ENCODE measurements at regions not wholly inside any gene's neighbourhood (a gene's known extent, or its start where the extent isn't known, plus 50 kb on each side); places are given as distances from the start of the nearest gene placed in this dataset.

DNA sequence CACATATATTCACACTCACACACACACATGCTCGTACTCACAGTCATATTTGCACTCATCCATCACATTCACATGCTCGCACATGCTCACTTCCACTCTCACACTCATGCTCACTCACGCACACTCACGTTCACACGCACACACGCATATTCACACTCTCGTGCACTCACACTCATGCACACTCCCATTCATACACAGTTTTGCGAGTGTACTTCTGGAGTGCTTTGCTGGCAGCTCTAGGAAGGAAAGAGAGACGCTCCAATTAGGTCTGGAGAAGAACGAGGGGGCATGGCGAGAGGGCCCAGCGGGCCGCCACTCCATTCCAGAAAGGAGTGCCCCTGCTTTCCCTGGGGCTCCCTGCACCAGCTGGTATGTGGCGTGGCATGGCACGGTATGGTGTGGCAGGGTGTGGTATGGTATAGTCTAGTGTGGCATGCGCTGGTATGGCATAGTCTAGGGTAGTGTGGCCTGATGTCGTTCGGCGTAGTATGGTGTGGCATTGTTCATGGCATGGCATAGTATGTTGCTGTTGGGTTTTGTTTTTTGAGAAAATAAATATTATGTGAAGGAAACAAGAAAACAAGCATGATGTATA, 216.8 kb upstream of the CDYL start:
- no peak for DNase-seq (ENCODE audit: low read depth)

DNA sequence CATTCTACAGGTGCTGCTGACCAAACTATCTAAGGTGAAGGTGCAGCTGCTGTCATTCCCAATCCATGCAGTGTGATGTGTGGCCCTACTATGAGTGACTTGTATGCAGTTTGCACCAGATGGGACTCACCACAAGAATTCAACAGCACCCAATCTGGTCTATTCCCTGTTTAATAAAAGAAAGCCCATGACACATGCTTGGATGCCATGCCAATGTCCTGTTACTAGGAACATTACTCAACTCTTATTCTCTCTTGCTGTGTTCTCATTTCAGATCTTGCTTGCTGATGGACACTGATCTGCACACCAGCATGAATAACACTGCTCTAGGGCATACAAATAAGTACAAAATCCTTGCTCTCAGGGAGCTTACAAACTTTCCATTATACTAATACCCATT, 221.6 kb upstream of the CDYL start:
- no peak for DNase-seq (ENCODE audit: low read depth)

DNA sequence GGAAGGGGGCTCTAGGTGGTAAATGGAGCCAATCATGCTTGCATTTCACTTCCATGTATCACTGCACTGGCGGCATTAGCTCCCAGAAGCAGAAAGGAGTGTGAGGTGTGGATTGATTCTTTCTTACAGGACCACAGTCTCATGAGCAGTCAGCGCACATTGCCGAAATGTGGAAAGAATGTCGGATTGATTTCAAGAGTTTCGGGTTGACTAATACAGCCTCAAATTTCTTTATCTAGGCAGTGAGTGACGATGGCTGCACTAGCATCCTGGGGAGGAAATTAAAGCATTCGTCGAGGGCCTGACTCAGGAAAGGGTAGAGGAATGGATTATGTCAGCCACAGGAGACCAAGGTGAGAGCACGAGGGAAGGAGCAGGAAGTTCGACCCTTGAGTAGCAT, 222.8 kb upstream of the CDYL start:
- no peak for DNase-seq (ENCODE audit: low read depth)

DNA sequence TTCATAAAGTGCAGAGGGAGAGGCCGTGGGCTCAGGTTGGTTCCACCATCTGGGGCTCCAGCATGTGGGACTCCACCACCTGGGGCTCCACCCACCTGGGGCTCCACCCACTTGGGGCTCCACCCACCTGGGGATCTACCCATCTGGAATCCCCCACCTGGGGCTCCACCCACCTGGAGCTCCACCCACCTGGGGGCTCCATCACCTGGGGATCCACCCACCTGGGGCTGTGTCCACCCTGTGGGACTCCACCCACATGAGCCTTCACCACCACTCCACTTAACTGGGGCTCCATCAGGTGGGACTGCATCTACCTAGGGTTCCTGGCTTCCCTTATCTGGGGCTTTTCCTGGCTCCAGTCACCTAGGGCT, 226.0 kb upstream of the CDYL start:
- no peak for DNase-seq (ENCODE audit: low read depth)

DNA sequence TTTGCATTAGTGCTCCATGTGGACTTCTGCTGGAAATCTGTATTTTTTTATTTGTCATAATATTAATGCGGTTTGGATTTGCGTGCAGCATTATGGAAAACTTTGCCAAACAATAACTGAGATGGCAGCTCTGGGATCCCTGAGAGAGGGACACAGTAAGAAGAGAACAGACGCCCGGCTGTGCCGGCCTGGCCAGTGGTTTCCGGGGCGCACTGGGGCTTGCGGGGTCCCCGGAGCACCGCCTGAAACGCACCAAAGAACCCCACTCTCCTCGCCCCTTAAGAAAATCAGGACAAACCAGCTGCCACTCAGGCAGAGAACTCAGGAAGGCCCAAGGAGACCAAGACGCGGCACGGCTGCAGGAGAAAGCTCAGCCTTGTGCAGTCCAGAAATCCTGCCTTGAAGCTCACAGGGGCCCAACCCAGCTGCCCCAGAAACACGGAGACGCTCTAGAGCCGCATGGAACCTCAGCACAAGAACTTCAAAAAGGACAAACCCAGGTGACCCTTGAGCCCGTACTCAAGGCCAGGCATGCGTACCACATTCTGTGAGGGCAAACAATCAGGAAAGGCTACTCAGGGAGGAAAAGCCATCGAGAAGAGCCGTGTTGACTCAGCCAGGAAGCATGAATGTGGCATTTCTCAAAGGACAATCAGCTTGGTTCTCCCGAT, 226.5 kb upstream of the CDYL start:
- no peak for DNase-seq (ENCODE audit: low read depth)

DNA sequence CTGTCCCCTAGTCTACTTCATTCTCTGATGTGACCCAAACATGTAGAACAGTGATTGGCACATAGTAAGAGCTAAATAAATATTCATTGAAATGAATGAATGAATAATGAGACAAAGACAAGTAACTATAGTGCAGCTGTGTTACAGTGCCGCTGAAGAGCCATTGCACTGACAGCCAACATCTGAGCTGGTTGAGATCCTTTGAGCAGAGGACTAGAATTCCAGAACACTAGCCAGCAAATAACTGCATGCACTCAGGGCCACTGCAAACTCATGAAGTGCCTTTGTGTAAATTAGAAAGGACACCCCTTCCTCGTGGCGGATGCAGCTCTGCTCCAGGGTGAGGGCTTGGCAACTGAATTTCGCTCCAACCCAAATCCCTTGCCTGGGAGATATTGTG, 230.3 kb upstream of the CDYL start:
- no peak for DNase-seq (ENCODE audit: low read depth)

DNA sequence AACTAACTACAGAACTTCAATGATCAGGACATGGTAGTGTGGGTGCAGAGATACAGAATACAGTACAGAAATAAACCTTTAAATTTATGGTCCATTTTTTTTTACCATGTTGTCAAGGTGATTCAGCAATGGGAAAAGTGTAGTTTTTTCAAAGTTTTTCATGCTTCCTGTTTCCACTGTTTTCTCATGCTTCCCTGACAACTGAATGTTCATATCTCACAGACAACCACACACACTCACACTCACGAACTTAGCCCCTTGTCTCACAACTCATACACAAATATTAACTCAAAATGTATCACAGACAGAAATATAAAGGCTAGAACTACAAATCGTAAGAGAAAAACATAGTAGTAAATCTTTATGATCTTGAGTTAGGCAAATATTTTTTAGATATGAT, 232.6 kb upstream of the CDYL start:
- DNase-seq (ENCODE audit: low read depth), result no peak

DNA sequence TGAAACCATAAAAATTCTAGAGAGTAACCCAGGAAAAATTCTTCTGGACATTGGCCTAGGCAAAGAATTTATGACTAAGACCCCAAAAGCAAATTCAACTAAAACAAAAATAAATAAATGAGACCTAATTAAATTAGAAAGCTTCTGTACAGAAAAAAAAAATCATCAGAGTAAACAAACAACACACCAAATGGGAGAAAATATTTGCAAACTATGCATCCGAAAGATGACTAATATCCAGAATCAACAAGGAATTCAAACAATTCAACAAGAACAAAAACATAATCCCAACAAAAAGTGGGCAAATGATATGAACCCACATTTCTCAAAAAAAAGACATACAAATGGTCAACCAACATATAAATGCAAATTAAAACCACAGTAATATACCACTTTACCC, 242.6 kb upstream of the CDYL start:
- DNase-seq (ENCODE audit: low read depth), result no peak

DNA sequence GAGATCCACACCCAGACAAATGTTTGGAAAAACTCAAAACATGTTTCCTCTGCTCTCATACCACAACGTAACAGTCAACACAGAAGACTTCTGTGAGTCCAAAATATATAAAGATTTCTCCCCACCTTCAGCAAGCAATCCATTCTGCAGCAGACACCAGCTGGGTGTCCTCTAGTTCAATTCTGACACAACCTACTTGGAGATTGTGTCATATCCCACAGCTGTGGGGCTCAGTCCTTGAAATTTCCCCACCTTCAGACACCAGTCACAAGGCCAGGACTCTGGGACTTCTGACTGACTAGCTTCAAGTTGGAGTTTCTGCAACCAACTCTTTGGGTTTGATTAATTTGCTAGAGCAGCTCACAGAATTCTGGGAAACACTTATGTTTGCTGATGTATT, 244.8 kb upstream of the CDYL start:
- DNase-seq (ENCODE audit: low read depth), result no peak

DNA sequence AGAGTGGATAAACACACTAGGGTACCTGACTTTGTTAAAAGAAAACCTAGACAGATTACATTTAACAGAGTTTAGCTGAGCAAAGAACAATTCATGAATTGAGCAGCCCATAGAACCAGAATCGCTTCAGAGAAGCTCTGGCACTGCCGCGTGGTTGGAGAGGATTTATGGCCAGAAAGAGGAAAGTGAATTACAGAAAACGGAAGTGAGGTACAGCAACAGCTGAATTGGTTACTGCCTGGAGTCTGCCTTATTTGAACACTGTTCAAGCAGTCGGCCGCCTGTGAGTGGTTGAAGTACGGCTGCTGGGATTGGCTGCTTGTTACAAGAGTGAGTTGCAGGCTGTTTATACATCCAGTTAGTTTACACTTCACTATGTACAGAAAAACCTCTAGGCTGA, 253.8 kb upstream of the CDYL start:
- DNase-seq (ENCODE audit: low read depth), result no peak

DNA sequence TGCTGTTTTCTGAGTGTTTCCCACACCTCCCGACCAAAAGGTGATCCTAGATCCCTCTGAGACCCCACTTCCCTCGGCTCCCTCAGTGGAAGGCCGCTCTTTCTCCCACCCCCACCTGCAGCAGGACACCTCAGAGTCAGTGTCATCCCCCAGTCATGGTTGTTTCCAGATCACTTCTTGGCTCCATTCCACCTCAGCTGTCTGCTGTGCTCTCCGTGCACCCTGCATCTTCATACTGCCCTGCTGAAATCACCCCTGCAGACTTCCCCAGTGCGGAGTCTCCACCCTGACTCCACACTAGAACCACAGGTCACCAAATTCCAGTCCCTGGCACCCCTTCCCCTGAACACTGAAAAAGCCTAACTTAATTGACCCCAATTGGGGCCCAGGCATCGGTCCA, 255.1 kb upstream of the CDYL start:
- DNase-seq (ENCODE audit: low read depth), result no peak

DNA sequence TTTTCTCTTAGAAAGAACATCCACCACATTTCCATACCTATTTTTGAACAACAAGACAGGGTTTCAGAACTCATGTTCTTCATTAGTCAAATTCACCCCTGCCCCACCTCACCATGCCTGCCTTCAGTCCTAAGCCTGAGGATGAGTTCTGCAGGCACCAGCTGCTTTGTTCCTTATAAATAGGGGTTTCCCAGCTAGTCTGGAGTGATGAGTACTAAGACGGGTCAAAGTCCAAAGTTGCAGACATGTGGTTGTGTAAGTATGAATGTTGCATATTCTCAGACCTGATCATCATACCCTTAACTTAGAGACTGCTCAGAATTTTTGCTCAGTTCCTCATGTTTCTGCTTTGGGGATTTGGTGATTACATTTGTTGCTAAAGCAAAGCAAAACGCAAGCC, 257.7 kb upstream of the CDYL start:
- no peak for DNase-seq (ENCODE audit: low read depth)

DNA sequence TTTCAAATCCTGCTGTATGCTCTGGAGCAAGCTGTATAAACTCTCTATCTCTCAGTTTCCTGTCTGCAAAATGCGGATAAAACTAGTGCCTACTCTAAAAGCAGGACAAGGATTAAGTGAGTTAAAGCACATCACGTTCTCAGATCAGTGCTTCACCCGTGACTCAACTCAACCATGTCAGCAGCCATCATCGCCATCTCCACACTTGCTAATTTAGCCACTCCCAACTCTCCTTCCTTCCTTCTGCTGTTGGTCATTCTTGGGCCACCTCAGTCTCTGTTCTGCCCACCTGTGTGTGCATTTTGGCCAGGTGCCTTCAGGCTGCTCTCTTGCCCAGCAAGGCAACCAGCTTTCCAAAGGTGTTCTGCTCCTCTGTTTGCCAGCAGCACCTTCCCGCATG, 260.0 kb upstream of the CDYL start:
- no peak for DNase-seq (ENCODE audit: low read depth)

DNA sequence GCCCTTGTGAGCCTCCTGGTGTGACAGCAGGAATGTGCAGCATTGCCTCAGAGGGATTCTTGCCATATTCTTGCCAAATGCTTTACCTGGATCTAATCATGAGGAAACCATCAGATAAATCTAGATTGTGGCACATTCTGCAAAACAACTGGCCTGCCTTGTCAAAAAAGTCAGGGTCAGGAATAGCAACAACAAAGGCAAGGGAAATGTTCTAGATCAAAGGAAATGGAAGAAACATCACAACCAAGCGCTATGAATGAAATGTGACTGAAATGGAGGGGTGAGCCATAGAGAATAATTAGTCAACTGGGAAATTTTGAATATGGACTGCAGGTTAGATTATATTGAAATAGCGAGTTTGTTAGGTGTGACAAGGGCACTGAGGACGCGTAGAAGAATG, 262.6 kb upstream of the CDYL start:
- no peak for DNase-seq (ENCODE audit: low read depth)

DNA sequence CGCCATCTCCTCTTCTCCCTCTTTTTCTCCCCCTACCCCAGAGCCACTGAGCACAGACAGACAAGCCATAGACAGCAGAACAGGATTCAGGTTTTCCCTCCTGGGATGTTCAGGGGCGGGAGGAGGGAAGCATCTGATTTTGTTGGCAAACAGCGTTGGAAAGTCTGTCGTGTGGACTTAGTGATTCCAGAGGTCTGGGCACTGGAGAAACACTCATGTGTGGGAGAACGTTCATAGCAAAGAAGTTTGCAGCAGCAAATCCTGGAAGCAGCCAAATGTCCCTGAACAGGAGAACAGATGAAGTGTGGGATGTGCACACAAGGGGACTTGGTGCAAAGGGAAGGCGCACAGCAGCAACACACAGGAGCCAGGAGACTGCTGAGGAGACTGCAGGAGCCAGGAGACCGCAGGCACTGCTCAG, 264.1 kb upstream of the CDYL start:
- no peak for DNase-seq (ENCODE audit: low read depth)

DNA sequence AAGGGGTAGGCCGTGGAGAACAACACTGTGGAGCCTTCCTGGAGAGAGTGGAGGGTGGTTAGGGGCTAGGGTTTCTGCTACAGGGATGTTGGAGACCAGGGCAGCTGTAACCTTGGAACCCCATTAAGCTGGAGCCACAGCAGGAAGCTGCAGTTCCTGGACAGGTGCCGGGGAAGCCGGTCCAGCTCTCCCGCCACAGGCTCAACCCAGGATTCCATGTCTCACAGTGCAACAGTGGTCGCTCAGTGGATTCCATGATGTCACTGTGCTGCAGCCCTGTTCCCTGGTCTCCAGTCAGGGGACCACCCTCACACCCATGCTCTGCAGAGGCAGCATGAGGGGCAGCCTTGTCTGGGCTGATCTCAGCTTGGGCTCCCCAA, 264.6 kb upstream of the CDYL start:
- DNase-seq (ENCODE audit: low read depth), result no peak

DNA sequence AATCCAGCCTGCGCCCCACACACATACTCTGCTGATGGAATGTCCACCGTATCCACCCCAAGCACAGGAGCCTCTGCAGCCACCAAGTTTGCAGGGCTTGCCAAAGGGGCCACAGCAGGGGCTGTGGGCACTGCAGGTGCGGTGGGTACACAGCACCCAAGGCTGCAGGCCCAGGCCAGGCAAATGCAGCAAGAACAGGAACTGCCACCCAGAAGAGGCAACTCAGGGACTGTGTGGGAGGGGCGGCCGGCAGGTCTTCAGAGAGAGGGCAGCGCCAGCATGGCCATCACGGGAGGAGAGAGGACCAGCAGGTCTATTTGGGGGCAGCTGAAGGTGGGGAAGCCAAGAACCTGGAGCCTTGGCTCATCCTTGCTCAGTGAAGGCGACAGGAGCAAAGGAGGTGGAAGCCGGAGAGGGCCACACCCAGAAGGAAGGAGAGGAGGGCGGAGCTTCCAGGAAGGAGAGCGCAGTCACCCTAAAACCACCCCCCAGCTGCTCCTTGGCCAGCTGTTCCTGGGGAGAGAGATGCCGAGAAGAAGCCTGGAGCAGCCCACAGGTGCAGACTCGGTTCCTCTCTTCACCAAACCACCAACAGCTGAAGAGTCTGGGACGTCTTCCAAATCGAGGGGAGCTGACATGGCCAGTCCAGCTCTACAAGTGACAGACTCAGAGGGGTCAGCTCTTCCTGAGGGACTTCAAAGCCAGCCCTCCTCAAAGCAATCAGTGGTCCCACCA, 265.1 kb upstream of the CDYL start:
- no peak for DNase-seq (ENCODE audit: low read depth)

DNA sequence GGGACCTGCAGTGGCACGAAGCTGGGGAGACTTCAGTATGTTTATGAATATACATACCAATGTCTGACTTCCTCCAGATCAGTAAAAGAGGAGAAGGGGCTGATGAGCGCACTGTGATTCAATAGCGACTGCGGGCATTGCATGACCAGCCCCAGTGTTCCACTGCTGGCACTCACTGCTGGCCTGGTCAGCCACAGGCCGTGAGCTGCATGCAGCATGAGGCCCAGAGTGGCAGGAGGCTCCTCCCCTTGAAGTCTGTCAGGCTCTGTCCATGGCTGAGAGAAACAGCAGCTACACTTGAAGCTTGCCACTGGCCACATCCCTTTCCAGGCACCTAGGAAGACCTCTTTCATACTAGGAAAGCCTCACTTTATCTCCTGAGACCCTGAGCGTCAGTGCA, 265.9 kb upstream of the CDYL start:
- DNase-seq (ENCODE audit: low read depth), result no peak

DNA sequence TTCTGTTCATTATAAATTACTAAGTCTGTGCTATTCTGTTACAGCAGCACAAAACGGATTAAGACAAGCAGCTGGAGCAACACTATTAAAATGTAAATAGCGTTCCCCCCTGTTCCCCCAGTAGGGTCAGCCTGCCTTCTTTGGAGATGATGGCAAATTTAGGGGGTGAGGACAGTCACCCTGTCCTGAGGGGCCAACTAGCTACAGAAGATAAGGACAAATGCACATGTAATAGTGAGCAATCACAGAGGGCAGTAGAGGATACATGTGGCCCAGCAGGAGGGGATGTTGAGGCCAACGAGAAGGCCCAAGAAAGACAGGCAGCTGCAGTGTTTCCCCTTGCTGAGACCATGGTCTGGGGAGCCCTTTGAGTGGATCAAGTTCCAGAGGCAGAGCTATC, 266.7 kb upstream of the CDYL start:
- no peak for DNase-seq (ENCODE audit: low read depth)

DNA sequence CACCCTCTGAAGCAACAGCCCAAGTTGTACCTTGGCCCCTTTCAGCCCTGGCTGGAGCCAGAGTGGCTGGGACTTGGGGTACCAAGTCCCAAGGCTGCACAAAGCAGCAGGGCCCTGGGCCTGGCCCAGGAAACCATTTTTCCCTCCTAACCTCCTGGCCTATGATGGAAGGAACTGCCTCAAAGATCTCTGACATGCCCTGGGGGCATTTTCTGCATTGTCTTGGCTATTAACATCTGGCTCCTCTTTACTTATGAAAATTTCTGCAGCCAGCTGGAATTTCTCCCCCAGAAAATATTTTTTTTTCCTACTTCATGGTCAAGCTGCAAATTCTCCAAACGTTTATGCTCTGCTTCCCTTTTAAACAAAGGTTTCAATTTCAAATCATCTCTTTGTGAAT, 269.4 kb upstream of the CDYL start:
- no peak for DNase-seq (ENCODE audit: low read depth)

DNA sequence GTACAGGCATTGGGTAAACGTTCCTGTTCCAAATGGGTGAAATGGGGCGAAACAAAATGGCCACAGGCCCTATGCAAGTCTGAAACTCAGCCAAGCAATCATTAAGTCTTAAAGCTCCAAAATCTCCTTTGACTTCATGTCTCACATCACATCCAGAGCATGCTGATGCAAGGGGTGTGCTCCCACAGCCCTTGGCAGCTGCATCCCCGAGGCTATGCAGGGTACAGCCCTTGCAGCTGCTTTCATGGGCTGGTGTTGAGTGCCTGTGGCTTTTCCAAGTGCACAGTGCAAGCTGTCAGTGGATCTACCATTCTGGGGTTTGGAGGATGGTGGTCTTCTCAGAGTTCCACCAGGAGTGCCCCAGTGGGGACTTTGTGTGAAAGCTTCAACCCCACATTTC, 270.0 kb upstream of the CDYL start:
- DNase-seq (ENCODE audit: low read depth), result no peak

DNA sequence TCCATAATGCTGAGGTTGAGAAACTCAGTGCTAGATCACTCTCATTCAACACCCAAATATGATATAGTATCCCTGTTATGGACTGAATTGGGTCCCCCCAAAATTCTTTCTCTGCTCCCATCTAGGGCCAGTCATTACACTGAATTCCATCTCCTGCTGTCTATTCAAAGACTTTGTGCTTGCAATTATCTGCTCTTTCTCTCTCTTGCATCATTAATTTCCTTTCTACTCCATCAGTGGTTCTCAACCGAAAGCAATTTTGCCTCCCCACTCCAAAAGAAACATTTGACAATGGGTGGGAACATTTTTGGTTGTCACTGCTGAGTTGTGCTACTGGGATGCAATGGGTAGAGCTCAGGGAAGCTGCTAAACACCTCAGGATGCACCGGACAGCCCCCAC, 271.5 kb upstream of the CDYL start:
- no peak for DNase-seq (ENCODE audit: low read depth)

DNA sequence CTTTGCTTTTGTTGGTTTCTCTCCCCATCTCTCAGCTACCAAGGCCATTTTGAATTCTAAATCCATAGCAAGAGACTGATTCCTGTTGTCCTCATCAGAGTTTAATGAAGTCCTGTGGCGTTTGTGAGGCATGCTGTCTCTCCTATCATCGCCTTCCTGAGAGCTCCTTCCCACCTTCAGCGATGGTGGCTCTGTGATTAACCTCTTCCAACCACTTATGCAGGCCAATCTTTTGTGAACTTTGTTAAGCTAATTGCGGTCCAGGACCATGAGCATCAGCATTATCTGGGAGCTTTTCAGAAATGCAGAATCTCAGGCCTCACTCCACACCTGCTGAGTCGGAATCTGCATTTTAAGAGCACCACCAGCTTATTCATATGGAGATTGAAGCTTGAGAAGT, 272.5 kb upstream of the CDYL start:
- DNase-seq (ENCODE audit: low read depth), result no peak

DNA sequence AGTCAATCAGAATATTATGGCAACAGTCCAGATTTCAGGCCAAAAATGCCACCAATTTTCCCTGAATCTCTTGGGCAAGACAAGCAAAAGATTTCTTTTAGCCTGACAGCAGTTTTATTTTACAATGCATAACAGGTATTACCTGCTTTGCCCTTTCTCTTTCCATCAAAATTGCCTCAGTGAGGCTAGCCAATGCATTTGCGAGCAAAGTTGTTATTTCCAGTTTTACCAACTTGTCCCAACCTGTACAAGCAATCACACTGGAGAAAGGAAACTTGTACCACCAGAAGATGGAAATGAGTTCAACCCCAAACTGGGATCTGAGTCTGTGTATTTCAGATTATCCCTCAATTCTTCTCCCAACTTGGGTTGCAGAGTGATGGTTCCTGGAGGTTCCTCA, 279.9 kb upstream of the CDYL start:
- DNase-seq (ENCODE audit: low read depth), result no peak
